HS-27A (cell line): ENCODE measurements at regions not wholly inside any gene's neighbourhood (a gene's known extent, or its start where the extent isn't known, plus 50 kb on each side); places are given as distances from the start of the nearest gene placed in this dataset.

Experiments
- DNase-seq: peaks from one replicate; pipeline ENCODE4 v3.0.0-alpha.2; 2012; ENCODE audit warnings: low read depth, missing footprints

DNA sequence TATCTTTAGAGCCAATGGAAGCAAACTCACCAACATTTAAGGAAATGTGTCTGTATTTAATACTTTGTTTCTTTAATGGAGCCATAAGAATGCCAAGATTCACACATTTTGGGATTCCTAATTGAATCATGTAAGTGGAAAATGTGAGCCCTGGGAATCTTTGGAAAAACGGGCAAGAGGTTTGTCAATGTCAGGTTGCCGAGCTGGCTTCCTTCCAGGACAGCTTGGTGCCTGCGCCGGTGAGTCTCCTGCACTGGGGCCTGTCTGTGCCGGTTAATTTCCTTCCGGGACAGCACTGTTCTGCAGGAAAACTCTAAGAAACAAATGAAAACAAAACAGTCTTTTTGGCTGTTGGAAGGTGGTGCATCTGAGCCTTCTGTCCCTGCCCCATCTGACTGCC is 210.6 kb downstream of the HAPSTR1 start:
- no peak for DNase-seq

DNA sequence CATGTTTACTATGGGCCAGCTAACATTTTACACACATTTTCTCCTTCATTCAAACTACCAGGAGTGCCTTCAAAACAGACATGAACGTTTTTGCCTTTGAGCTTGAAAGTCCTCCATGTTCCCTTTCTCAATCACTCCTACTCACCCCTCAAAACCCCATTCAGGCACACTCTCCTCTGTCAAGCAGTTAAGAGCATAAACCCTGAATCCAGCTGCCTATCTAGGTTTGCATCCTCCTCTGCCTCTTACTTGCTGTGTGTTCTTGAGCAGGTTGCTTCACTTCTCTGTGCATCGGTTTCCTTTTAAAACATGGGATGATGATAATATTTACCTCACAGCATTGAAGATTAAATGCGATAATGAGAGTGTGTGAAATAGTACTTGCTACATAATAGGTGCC is 215.3 kb downstream of the HAPSTR1 start:
- DNase-seq: no peak

DNA sequence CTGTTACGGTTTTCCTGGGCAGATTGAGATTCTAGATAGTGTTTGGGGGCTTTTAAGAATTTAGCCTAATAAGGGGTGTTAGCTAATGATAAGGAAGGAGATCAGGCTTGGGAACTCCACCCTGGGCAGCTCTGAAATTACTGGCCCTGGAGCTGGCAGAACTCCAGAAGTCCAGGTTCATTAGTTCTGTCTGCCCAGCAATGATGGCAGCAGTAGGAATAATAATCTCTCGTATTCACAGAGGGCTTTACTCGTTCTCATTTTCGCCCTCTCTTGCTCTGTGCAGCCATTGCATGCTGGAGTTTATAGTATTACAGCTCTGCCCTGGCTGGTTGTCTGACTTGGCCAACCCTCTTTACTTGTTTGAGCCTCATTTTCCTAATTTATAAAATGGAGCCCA is 216.0 kb downstream of the HAPSTR1 start:
- DNase-seq: no peak

DNA sequence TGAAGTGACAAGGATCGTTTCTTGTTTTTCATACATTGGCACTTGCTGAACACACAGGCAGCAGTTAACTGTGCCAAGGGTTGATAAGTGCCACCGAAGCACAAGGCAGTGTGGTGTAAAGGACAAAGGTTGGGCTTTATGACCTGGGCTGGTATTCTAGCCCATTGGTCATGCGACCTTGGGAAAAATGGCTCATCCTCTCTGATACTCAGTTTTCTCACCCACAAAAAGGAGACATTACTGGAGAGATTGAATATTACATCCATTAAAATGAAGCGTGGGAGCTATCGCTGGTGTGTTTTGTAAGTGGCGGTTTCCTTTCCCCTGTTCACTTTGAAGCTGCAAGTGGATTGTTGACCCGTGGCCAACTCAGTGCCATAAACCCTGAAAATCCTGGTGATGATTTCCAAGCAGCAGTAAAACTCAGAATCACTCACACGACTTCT is 216.9 kb downstream of the HAPSTR1 start:
- DNase-seq: no peak

DNA sequence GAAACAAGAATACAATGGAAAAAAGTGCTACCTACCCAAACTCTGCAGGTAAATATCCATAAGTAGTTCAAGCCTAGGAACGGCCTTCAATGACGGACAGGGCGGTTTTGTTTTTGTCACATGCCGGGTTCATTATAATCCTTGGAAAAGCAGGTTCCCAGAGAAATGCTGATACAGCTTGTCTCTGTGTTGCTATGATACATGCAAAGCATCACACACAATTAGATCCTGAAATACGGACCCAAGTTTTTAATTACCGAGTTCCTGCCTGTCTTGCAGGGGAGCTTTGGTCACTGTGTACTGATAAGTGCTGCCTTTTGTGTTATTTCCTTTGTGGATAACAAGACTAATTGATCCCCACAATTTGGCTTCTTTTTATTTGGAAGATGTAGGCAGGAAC is 217.4 kb downstream of the HAPSTR1 start:
- DNase-seq: no peak

DNA sequence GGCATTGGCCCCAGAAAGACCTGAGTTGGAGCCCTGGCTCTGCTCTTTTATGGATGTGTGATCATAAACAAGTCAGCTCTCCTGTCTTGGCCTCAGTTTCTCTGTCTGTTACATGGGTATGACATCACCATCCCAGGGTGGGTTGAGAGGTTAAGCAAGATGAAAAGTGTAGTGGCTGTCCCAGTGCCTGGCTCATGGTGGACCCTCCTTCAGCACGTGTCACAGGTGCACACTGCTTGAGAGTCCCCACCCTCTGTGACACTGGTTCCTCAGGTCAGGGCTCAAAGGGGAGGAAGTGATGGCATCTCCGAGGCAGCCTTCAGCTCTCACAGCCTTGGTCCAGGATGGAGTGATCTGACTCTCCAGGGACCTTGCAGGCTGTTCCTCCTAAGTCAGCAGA is 218.4 kb downstream of the HAPSTR1 start:
- DNase-seq: no peak

DNA sequence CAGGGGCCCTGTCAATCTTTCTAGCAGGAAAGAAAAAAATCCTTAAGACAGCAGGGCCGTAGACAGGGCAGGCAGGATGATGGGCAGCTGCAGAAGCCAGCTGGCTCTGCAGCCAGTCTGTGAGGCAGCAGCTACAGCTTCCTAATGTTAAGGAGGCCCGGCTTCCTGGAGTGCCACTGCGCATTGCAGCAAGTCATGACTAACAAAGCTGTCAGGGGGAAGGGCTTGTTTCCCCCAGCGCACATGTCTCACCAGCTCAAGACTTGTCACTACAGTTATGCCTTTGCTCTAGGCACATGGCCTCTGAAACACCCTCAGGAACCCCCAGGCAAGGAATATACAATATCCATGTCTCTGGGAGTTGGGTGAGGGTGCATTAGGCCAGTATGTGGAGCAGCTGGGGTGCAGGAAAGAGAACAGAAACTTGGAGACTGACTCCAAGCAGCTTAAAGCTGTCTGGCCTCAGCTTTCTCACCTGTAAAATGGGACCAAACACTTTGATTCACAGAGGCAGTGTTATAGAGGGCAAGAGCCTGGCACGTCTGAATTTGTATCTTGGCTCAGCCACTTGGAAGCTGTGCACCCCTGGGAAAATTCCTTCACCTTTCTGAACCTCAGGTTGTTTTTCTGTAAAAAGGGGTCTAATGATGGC is 220.0 kb downstream of the HAPSTR1 start:
- DNase-seq: no peak

DNA sequence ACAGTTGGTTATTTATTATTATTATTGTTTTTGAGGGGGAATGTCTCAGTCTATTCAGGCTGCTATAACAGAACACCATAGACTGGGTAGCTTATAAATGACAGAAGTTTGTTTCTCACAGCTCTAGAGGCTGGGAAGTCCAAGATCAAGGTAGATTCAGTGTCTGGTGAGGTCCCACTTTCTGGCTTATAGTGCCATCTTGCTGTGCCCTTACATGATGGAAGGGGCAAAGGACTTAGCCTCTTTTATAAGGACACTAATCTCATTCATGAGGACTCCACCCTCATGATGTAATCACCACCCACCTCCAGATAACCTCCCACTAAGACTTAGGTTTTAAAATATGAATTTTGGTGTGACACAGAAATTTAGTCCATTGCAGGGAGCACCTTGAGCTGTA is 224.6 kb downstream of the HAPSTR1 start:
- DNase-seq: no peak

DNA sequence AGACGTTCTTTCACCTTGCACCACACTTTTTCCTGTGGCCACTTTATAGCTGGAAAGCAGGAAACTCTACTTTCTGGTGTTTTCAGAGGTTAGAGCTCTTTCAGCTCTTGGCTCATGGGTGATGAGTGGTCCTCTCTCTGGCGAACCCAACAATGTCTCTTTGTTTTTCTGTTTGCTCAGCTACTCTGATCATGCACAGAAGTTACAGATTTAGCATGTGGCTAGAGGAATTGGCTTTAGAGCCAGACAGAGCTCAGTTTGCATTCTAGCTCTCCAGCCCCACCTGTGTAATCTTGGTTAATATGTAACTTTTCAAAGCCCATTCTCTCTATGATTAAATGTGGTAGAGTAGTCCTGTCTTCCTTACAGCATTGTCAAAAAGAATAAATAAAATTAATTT is 225.2 kb downstream of the HAPSTR1 start:
- DNase-seq: no peak

DNA sequence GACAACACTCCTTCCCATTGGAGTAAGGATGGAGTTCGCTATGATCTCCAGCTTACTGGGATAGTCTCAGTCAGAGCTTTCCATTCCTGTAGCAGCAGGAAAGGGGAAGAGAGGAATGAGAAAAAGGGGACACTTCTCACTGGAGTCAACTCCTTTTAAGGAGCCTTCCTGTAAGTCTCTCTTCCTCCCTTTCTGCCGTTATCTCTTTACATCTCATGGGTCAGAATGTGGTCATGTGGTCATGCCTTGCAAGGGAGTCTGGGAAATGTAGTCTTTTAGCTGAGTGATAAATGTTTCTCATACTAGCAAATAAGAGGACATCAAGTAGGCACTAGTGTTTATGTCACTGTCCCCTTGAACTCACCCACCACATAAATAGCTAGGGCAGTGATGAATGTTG is 227.3 kb downstream of the HAPSTR1 start:
- DNase-seq: no peak

DNA sequence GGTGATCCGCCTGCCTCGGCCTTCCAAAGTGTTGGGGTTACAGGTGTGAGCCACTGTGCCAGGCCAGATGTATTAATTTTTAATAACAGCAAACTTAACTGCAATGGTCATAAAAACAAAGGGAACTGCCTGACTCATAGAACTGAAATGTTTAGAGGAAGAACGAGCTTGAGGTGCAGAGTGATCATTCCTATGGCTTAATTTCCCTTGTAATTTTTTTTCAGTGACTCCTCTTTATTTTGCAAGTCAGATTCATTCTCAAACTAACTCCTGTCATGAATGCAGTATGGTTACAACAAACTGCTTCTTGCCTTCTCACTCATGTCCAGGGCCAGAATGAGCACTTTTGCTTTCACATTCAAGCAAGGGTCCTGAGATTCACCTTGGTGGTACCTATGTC is 231.3 kb downstream of the HAPSTR1 start:
- DNase-seq: no peak

DNA sequence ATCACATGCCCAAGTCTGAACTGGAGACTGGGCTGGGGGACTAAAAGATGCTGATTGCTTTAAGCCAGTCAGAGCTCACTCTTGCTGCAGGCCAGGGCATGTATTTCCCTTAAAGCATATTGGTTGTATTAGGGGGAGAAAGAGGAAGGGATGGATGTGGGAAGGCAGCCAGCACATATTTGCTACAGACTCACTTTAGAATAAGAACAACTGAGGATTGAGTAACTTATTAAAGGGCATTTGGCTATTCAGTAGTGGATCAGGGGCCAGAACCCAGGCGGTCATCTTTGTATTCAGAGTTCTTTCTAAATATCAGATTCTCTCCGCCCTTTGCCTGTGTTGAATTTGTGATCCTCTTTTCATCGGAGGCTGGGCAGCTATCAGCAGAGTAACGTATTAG is 231.7 kb downstream of the HAPSTR1 start:
- DNase-seq: no peak

DNA sequence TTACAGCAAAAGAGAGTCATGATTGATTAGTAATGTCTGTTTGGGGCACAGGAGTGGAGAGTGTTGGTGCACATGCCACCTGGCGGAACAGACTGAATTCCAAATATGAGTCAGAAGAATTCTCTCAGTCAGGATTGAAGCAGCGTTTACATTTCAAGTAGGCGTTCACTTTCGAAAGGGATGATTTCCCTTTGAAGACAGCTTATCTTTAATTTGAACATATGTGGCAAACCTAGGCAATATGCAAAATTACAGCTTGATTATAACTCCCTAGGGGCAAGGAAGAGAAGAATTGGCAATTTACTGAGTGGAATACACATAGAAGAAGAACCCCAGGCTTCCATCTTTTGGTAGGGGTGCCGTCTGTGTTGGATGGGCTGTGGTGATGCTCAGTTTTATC is 235.8 kb downstream of the HAPSTR1 start:
- no peak for DNase-seq

DNA sequence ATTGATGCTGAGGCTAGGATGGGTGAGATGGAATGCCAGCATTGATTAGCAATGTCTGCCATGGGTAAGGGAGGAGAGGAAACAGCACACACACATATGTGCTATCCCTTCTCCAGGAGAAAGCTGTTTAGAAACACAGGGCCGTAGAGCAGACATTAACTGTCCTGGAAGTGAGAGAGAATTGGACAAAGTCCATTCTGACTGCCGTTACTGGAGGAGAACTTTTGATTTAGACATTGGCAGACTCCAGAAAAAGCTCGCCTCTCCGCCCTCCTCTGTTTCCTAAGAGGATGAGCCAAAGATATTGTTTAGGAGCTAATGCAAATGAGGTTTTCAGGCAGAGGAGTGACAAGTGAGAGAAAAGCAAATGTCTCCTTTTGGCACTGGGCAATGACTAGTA is 237.0 kb downstream of the HAPSTR1 start:
- no peak for DNase-seq

DNA sequence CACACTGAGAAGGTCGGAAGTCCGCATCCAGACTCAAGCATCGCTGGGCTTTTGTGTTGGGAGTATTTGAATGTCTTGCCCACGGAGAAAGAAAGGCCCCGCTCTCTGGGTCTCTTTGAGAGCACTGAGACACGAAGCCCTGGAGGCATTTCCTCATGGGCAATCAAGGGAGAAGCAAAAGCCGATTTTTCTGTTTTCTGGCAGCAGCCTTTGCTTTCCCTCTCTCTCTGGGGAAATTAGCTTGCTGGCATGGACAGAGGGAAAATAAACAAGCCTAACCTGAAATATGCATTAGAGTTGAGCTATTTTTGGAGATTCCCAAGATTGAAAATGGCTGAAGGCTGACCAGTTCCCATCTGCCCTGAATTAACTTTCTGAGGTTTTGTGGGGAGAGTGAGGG is 238.7 kb downstream of the HAPSTR1 start:
- DNase-seq: no peak

DNA sequence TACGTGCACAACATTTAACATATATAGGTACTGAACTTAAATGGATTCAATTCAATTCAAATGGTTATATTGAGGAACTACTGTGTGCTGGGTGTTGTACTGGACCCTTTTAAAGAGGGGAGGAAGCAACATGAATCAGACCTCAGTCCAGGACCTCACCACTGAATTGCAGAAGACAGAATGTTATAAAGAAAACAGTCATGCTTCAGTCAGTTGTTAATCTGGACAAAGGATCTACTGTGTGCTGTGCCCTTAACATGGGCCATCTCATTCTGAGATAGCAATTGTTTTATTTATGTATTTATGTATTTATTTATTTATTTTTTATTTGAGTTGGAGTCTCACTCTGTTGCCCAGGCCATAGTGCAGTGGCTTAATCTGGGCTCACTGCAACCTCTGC is 240.1 kb downstream of the HAPSTR1 start:
- no peak for DNase-seq

DNA sequence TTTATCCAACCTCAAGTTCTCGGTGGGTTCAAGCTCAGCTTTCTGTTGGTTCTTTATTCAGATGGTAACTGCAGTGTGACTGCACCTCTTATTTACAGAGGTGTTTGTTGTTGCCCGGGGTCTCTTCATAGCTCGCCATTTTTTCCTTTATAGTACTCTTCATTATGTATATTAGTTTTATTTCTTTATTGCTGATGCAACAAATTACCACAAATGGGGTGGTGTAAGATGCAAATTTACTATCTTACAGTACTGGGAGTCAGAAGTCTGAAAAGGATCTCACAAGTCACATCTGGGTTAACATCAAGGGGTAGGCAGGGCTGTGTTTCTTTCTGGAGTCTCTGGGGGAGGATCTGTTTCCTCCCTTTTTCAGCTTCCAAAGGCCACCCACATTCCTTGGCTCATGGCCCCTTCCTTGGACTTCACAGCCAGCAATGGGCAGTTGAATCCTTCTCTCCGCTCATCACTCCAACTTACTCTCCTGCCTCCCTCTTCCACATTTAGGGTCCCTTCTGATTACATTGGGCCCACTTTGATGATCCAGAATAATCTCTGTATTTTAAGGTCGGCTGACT is 241.2 kb downstream of the HAPSTR1 start:
- DNase-seq: no peak

DNA sequence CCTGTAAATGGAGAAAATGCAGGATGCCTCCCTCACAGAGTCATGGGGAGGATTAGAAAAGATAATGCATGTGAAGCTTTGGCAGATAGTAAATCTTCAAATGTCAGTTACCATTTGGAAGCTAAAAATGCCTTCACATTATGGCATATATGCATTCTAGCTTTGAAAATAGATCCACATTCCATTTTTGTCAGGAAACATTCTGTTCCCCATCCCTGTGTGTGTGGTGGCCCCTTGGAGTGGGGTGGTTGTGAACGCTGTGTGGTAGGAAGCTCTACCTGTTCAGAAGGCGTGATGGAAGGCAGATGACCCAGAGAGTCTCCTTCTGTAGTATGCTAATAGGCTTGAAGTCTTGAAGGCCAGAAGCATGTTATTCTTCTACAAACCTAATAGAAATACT is 242.0 kb downstream of the HAPSTR1 start:
- DNase-seq: no peak

DNA sequence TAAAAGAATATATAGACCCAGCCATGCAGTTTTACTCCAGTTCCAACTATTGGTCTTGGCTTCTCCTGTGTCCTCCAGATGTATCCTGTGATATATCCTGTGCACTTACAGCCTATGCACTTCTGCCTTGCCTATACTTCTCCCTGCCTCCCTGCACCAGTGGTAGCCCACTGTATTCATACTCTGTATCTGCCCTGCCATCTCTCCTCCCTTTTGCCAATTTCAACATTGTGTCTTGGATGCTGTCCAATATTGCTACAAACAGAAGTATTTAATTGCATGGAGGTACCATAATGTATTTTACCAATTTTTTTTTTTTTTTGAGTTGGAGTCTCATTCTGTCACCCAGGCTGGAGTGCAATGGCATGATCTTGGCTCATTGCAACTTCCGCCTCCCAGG is 242.7 kb downstream of the HAPSTR1 start:
- no peak for DNase-seq

DNA sequence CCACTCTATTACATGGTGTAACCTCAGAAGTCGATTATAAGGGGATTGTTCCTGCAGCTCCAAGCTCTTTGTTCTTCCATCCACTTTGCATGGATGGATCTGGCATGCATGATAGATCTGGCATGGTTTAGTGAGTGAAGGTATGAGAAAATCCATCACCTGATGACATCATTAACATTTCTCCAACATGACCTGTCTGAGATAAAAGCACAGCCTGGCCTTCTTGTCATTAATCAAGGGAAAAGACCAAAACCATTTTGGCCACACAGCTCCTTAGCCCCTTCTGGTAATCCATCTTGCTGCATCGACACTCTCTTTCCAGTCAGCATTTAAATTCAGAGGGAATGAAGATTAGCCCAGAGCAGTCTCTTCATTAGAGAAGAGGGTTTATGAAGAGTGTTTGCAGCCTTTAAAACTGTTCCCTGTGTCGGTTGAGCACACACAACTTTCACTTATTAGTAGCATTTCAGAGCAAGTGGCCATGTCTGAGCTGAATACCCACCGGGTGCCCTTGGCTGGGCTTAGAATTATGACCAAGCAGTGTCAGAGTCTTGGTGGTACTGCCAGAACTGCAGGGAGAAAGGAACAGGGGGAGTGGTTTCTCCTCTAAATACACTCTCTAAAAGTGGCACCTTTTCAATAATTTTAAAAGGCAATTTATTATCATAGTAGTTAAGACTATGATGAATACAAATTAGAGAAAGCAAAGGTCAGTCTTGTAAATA is 246.0 kb downstream of the HAPSTR1 start:
- no peak for DNase-seq

DNA sequence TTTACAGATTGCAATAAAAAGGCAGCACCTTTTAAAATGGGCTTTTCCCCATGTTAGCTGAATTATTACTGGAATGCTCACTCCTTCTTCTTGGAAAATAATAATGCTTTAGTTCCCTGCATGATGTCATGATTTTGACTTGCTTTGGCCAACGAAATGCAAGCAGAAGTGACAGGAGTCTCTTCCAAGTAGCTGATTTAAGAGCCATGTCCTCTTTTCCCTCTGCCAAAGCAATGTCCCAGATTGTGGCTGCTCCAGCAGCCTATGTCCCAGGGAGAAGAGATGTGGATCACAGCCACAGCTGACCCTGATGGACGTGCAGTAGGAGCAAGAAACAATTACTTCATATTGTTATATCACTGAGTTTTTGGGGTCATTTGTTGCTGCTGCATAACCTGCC is 246.6 kb downstream of the HAPSTR1 start:
- DNase-seq: no peak

DNA sequence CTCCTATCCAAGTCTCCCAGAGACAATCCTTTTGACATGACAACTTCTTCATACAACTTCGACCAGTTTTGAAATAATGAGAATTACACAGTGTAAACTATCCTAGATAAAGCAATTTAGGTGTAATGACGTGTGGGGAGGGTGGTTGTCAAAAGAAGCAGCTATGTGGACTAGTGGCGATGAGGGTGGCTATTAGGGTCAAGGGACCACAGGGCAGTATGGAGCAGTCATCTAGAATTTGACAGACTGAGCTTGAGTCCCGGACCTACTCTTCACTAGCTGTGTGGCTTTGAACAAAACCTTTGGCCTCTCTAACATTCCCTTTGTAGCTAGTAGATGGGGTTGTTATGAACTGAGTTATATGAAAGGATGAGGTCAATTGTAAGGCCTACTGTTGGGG is 247.1 kb downstream of the HAPSTR1 start:
- no peak for DNase-seq

DNA sequence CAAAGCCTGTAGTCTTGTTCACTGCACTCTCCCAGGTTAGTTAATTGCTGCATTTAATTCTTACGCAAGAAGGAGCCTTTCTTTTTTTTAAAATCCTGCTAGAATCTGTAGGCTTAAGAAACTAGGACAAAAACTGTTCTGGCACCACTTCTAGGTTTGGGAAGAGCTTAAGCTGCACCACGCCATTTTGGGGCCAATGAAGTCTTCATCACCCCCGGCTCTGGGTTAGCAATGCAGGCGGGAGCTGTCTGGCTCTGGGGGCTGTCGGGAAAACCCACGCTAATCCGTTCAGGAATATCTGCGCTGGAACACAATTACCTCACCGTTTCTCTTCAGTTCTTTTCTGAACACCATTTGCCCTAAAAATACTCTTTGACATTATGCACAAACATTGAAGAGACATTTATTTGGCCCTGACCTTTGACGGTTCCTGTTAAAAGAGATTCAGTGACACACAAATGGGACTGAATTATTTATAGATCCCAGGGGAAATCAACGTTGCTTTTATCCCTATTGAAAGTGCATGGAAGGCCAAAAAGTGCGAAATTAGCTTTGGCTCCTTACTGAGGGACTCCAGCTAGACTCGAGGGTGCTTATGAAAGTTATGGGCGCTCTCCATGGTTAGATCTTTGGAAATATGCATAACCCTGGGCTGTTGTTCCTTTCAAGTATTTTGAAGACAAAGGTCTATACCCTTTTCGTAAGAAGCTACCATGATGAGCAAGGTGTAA is 249.2 kb downstream of the HAPSTR1 start:
- DNase-seq: no peak
